Osteocyte (in vitro differentiated cells): ENCODE measurements at regions not wholly inside any gene's neighbourhood (a gene's known extent, or its start where the extent isn't known, plus 50 kb on each side); places are given as distances from the start of the nearest gene placed in this dataset.

Experiments
- DNase-seq: peaks from one replicate; pipeline ENCODE4 v3.0.0; 2021; ENCODE audit warnings: mixed read lengths; ENCODE audit not compliant: unreplicated experiment; ENCODE audit errors: extremely low spot score
- H3K27ac Mint-ChIP-seq: one replicate; pipeline ENCODE4 v1.8.0; 2021; ENCODE audit warnings: mild to moderate bottlenecking, mixed read lengths; ENCODE audit not compliant: unreplicated experiment
- H3K27me3 Mint-ChIP-seq: one replicate; pipeline ENCODE4 v1.8.0; 2021; ENCODE audit warnings: mixed read lengths; ENCODE audit not compliant: unreplicated experiment
- H3K36me3 Mint-ChIP-seq: one replicate; pipeline ENCODE4 v1.8.0; 2021; ENCODE audit warnings: mixed read lengths; ENCODE audit not compliant: unreplicated experiment
- H3K4me1 Mint-ChIP-seq: one replicate; pipeline ENCODE4 v1.8.0; 2021; ENCODE audit warnings: mixed read lengths; ENCODE audit not compliant: unreplicated experiment
- H3K4me3 Mint-ChIP-seq: one replicate; pipeline ENCODE4 v1.8.0; 2021; ENCODE audit warnings: mild to moderate bottlenecking, moderate library complexity, mixed read lengths; ENCODE audit not compliant: unreplicated experiment
- H3K9me3 Mint-ChIP-seq: one replicate; pipeline ENCODE4 v1.8.0; 2021; ENCODE audit warnings: mixed read lengths; ENCODE audit not compliant: unreplicated experiment
- TF ChIP-seq, protein P1 (sequence below): fragments of 200-600 bp; sonication (generic); IDR thresholded peaks from 2 replicates; pipeline ENCODE4 v1.5.0; 2021; ENCODE audit warnings: antibody characterized with exemption, mild to moderate bottlenecking, moderate library complexity

DNA sequence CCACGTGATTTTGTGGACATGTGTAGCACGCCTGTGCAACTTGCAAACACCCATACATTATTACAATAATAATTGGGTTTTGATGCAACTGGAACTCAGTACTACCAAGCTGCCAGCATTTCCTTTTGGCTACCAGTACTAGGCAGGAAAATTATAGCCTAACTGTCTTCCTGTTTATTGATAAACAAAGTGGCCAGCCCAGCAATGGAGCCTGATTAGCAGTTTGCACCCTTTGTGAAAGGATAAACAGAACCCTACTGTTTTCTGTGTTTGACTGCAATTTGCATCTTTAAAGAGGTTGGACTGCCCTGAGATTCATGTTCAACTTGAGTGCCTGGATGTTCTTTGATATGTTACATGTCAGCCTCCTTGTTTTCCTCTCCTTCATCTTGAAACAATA lies 173.9 kb downstream of the ZIC5 start:
- Mint-ChIP-seq H3K4me3 (no peak overlapping the region), H3K27me3 (peaks cover 6% of the 10 kb centered on the region), H3K36me3 (no peaks in the 10 kb centered on the region), H3K27ac (no peak overlapping the region), H3K9me3 (peaks cover 3% of the 10 kb centered on the region), H3K4me1 (no peaks in the 10 kb centered on the region)
- TF ChIP-seq, protein P1, sequence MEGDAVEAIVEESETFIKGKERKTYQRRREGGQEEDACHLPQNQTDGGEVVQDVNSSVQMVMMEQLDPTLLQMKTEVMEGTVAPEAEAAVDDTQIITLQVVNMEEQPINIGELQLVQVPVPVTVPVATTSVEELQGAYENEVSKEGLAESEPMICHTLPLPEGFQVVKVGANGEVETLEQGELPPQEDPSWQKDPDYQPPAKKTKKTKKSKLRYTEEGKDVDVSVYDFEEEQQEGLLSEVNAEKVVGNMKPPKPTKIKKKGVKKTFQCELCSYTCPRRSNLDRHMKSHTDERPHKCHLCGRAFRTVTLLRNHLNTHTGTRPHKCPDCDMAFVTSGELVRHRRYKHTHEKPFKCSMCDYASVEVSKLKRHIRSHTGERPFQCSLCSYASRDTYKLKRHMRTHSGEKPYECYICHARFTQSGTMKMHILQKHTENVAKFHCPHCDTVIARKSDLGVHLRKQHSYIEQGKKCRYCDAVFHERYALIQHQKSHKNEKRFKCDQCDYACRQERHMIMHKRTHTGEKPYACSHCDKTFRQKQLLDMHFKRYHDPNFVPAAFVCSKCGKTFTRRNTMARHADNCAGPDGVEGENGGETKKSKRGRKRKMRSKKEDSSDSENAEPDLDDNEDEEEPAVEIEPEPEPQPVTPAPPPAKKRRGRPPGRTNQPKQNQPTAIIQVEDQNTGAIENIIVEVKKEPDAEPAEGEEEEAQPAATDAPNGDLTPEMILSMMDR, result no peak
- no peak for DNase-seq

DNA sequence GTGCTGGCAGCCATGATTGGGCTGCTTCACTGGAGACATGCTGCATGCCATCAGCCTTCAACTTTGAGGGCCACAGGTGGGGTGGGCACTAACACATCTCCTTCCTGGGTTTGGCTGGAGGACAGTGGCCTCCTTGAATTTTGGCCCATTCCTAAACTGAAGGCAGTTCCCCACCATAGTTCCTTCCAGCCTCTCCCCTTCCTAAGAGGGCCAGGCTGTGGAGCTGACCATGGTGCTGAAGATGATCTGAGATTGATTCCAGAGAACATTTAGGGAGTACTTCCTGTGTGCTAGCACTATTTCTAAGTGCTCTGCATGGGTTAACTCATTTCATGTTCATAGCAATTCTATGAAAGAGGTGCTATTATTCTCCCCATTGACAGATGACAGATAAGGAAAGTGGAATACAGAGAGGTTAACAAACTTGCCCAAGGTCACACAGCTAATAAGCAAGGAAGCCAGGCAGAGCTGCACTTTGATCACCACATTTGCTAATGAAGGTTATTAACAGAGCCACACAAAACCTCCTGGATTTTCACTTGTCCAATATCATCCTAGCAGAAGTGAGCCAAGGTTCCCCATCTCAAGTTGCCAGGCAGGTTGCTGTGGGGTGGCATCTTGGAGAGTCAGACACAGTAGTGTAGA lies 175.3 kb downstream of the ZIC5 start:
- H3K4me1 Mint-ChIP-seq, result no peaks in the 10 kb centered on the region
- TF ChIP-seq, protein P1, result no peak
- H3K27ac Mint-ChIP-seq, result no peak overlapping the region
- H3K4me3 Mint-ChIP-seq, result no peak overlapping the region
- peaks cover 12% of the 10 kb centered on the region for H3K27me3 Mint-ChIP-seq
- H3K36me3 Mint-ChIP-seq, result no peaks in the 10 kb centered on the region
- DNase-seq, result no peak
- peaks cover 3% of the 10 kb centered on the region for H3K9me3 Mint-ChIP-seq

DNA sequence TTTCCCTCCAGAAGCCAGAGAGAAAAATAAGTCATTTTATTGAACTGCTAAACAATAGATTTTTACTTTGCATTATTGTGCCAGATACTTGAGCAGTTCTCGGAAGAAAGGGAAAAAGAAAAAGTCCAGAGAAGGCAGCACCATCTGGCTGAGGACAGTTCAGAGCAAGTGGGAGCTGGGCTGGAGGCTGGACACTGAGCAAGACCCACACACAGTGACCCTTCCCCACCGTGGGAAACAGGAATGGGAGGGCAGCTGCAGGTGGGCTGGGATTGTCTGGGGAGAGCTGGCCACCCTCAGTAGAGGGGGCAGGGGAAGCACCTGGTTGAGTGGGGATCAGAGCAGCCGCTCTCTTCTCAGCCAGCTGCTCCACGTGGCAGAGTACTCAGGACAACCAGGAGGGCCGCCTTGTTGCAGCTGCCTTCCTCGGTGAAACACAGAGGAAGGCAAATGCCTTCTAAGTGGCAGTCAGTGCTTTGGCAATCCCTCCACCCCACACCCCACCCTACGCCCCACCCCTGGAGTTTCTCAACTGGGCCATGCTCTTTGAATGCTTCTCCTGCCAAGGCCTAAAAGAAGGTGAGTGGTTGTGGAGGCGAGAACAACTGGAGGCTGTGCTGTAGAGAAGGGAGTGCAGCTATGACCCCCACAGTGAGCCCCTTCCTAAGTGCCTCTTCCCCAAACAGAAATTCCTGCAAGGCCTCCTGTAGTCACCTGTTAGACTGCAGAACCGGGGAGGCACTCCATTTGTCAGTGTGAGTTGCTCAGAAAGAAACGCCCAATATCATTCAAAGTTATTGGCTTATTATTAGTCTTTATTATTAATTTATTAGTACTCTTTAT lies 179.3 kb downstream of the ZIC5 start:
- no peaks in the 10 kb centered on the region for H3K36me3 Mint-ChIP-seq
- no peaks in the 10 kb centered on the region for H3K4me1 Mint-ChIP-seq
- peaks cover 3% of the 10 kb centered on the region for H3K9me3 Mint-ChIP-seq
- no peak overlapping the region for H3K27ac Mint-ChIP-seq
- peaks cover 24% of the 10 kb centered on the region for H3K27me3 Mint-ChIP-seq
- TF ChIP-seq, protein P1, result no peak
- H3K4me3 Mint-ChIP-seq, result no peak overlapping the region
- no peak for DNase-seq

DNA sequence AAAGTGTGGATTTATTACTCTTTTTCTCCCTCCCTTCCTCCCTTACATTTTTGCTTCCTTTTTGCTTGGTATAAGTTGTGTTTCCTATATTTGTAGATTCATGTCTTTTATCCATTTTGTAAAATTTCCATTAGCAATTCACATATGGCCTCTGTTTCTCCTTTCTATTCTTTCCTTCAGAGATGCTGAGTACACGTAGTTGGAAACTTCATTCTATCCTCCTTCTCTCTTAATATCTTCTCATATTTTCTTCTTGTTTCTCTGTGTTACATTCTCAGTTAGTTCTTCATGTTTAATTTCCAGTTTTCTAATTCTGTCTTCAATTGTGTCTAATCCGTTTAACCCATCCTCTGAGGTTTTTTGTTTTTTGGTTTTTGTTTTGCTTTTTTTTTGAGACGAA lies 188.9 kb downstream of the ZIC5 start:
- peaks cover 11% of the 10 kb centered on the region for H3K9me3 Mint-ChIP-seq
- no peaks in the 10 kb centered on the region for H3K27me3 Mint-ChIP-seq
- H3K27ac Mint-ChIP-seq, result no peak overlapping the region
- no peak for DNase-seq
- no peak overlapping the region for H3K4me3 Mint-ChIP-seq
- no peaks in the 10 kb centered on the region for H3K4me1 Mint-ChIP-seq
- TF ChIP-seq, protein P1, result no peak
- H3K36me3 Mint-ChIP-seq, result peaks cover 4% of the 10 kb centered on the region

DNA sequence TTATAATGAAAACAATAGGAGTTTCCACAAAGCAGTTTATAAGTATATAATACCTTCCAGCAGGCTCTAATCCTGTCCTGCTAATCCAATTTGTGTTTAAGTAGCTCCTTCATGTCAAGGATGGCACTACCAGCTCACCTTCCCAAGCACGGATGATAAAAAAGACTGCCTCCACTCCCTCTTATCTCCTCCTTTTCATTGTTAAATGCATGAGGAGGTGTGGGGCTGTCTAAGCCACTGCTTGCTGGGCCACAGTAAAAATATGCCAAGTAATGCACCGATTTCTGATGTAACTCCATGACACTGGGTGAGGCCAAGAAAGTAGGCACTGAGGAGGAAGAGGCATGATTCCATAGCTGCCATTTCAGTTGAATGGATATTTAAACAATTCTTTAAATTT lies 193.1 kb downstream of the ZIC5 start:
- Mint-ChIP-seq H3K27me3 (no peaks in the 10 kb centered on the region), H3K9me3 (peaks cover 11% of the 10 kb centered on the region), H3K4me3 (no peak overlapping the region), H3K27ac (no peak overlapping the region), H3K4me1 (peaks cover 10% of the 10 kb centered on the region), H3K36me3 (peaks cover 4% of the 10 kb centered on the region)
- no peak for DNase-seq
- TF ChIP-seq, protein P1, result no peak
